Karpas-422 (cell line): ENCODE measurements at regions not wholly inside any gene's neighbourhood (a gene's known extent, or its start where the extent isn't known, plus 50 kb on each side); places are given as distances from the start of the nearest gene placed in this dataset.

Source experiments
- DNase-seq: peaks from one replicate; pipeline ENCODE4 v3.0.0-alpha.2; 2015
- H2AFZ ChIP-seq: fragments of 200-600 bp; sonication (generic); 2 replicates; pipeline ENCODE4 v1.6.1; 2014; ENCODE audit warnings: antibody characterized with exemption, low read length, mixed read lengths
- H3K27ac ChIP-seq: fragments of 200-600 bp; sonication (generic); 2 replicates; pipeline ENCODE4 v1.5.1; 2014; ENCODE audit warnings: mild to moderate bottlenecking, low read length, moderate library complexity
- H3K27me3 ChIP-seq: fragments of 200-600 bp; sonication (generic); 2 replicates; pipeline ENCODE4 v1.6.1; 2014; ENCODE audit warnings: low read length, mixed read lengths
- H3K36me3 ChIP-seq: fragments of 200-600 bp; sonication (generic); 2 replicates; pipeline ENCODE4 v1.6.1; 2014; ENCODE audit warnings: low read length, mixed read lengths; ENCODE audit not compliant: insufficient read depth
- H3K4me1 ChIP-seq: fragments of 200-600 bp; sonication (generic); 2 replicates; pipeline ENCODE4 v1.6.1; 2014; ENCODE audit warnings: mild to moderate bottlenecking, low read length, mixed read lengths
- H3K4me2 ChIP-seq: fragments of 200-600 bp; sonication (generic); 2 replicates; pipeline ENCODE4 v1.6.1; 2014; ENCODE audit warnings: low read length, low read depth, mild to moderate bottlenecking; ENCODE audit not compliant: poor library complexity, severe bottlenecking
- H3K4me3 ChIP-seq: fragments of 200-600 bp; sonication (generic); 2 replicates; pipeline ENCODE4 v1.5.1; 2014; ENCODE audit warnings: mild to moderate bottlenecking, antibody characterized with exemption, low read length, mixed read lengths
- H3K79me2 ChIP-seq: fragments of 200-600 bp; sonication (generic); 2 replicates; pipeline ENCODE4 v1.6.1; 2014; ENCODE audit warnings: mild to moderate bottlenecking, low read length, mixed read lengths
- H3K9ac ChIP-seq: fragments of 200-600 bp; sonication (generic); 2 replicates; pipeline ENCODE4 v1.6.0; 2014; ENCODE audit warnings: low read length
- H3K9me2 ChIP-seq: fragments of 200-600 bp; sonication (generic), shearing (Covaris generic); replicated peaks from 2 replicates; pipeline ENCODE4 v1.6.0; 2014; ENCODE audit warnings: mild to moderate bottlenecking, low read length, moderate library complexity; ENCODE audit not compliant: insufficient read depth
- H3K9me3 ChIP-seq: fragments of 300-700, 200-600 bp; sonication (generic); 2 replicates; pipeline ENCODE4 v1.6.1; 2014; ENCODE audit warnings: low read length, mixed read lengths
- H4K20me1 ChIP-seq: fragments of 200-600 bp; sonication (generic); 2 replicates; pipeline ENCODE4 v1.6.1; 2014; ENCODE audit warnings: mild to moderate bottlenecking, antibody characterized with exemption, low read length, low read depth; ENCODE audit not compliant: insufficient read depth

- no peaks in the 10 kb centered on the region for H3K9me2 ChIP-seq
- no peaks in the 10 kb centered on the region for H3K27me3 ChIP-seq
- peak; percentile 43 for DNase-seq
- H3K9me3 ChIP-seq: no peaks in the 10 kb centered on the region
- no peak overlapping the region for H3K27ac ChIP-seq
- H3K36me3 ChIP-seq: no peaks in the 10 kb centered on the region
- no peaks in the 10 kb centered on the region for H3K79me2 ChIP-seq
- H4K20me1 ChIP-seq: no peaks in the 10 kb centered on the region
- no peak overlapping the region for H3K4me2 ChIP-seq
- no peak overlapping the region for H2AFZ ChIP-seq
- H3K9ac ChIP-seq: no peak overlapping the region
- H3K4me3 ChIP-seq: no peak overlapping the region
- peaks cover 5% of the 10 kb centered on the region; the same call in 1 of the 2 replicates for H3K4me1 ChIP-seq
These were observed 55.7 kb upstream of the ACADM start for GRCh38 chr1:75668813-75669212.

GRCh38 chr1:75671708-75672107, 52.8 kb upstream of the ACADM start:
- H3K4me2 ChIP-seq: no peak overlapping the region
- no peaks in the 10 kb centered on the region for H3K79me2 ChIP-seq
- H3K27ac ChIP-seq: no peak overlapping the region
- no peaks in the 10 kb centered on the region for H3K9me3 ChIP-seq
- H3K4me1 ChIP-seq: peaks cover 5% of the 10 kb centered on the region; the same call in 1 of the 2 replicates
- H4K20me1 ChIP-seq: no peaks in the 10 kb centered on the region
- H3K4me3 ChIP-seq: no peak overlapping the region
- no peak overlapping the region for H3K9ac ChIP-seq
- H3K9me2 ChIP-seq: no peaks in the 10 kb centered on the region
- H3K27me3 ChIP-seq: no peaks in the 10 kb centered on the region
- H2AFZ ChIP-seq: 0 out of 2 replicates have a peak overlapping the region, but pooled peaks have one; percentile 34
- no peaks in the 10 kb centered on the region for H3K36me3 ChIP-seq
- DNase-seq: no peak

- H3K36me3 ChIP-seq: no peaks in the 10 kb centered on the region
- no peak overlapping the region for H3K9ac ChIP-seq
- H3K27ac ChIP-seq: no peak overlapping the region
- no peak overlapping the region for H3K4me3 ChIP-seq
- no peaks in the 10 kb centered on the region for H4K20me1 ChIP-seq
- DNase-seq: no peak
- no peaks in the 10 kb centered on the region for H3K9me3 ChIP-seq
- no peaks in the 10 kb centered on the region for H3K9me2 ChIP-seq
- no peaks in the 10 kb centered on the region for H3K27me3 ChIP-seq
- H2AFZ ChIP-seq: no peak overlapping the region
- H3K4me1 ChIP-seq: peaks cover 5% of the 10 kb centered on the region; the same call in 1 of the 2 replicates
- no peaks in the 10 kb centered on the region for H3K79me2 ChIP-seq
- no peak overlapping the region for H3K4me2 ChIP-seq
These were observed 52.4 kb upstream of the ACADM start for GRCh38 chr1:75672108-75672507.

GRCh38 chr1:75672528-75673393, 51.7 kb upstream of the ACADM start:
- Histone ChIP-seq H3K9ac (no peak overlapping the region), H3K4me2 (no peak overlapping the region), H3K79me2 (no peaks in the 10 kb centered on the region)

GRCh38 chr1:75673399-75673798, 51.1 kb upstream of the ACADM start:
- no peak overlapping the region for H2AFZ ChIP-seq
- no peak for DNase-seq
- H3K27me3 ChIP-seq: no peaks in the 10 kb centered on the region
- H3K79me2 ChIP-seq: no peaks in the 10 kb centered on the region
- H3K27ac ChIP-seq: no peak overlapping the region
- H3K4me2 ChIP-seq: no peak overlapping the region
- H3K9ac ChIP-seq: no peak overlapping the region
- no peaks in the 10 kb centered on the region for H3K36me3 ChIP-seq
- no peaks in the 10 kb centered on the region for H4K20me1 ChIP-seq
- H3K9me3 ChIP-seq: no peaks in the 10 kb centered on the region
- peaks cover 5% of the 10 kb centered on the region; the same call in 1 of the 2 replicates for H3K4me1 ChIP-seq
- H3K9me2 ChIP-seq: no peaks in the 10 kb centered on the region
- H3K4me3 ChIP-seq: no peak overlapping the region

More at GRCh38 chr1:75672528-75673393, 51.7 kb upstream of the ACADM start:
- no peak for DNase-seq
- peaks cover 5% of the 10 kb centered on the region; the same call in 1 of the 2 replicates for H3K4me1 ChIP-seq
- no peak overlapping the region for H3K27ac ChIP-seq
- no peaks in the 10 kb centered on the region for H3K27me3 ChIP-seq
- H3K9me3 ChIP-seq: no peaks in the 10 kb centered on the region
- no peak overlapping the region for H2AFZ ChIP-seq
- no peak overlapping the region for H3K4me3 ChIP-seq
- no peaks in the 10 kb centered on the region for H3K36me3 ChIP-seq
- no peaks in the 10 kb centered on the region for H3K9me2 ChIP-seq
- H4K20me1 ChIP-seq: no peaks in the 10 kb centered on the region

- no peak overlapping the region for H3K4me2 ChIP-seq
- no peaks in the 10 kb centered on the region for H3K9me3 ChIP-seq
- no peaks in the 10 kb centered on the region for H3K36me3 ChIP-seq
- H3K27ac ChIP-seq: no peak overlapping the region
- H3K79me2 ChIP-seq: no peaks in the 10 kb centered on the region
- no peak overlapping the region for H2AFZ ChIP-seq
- DNase-seq: no peak
- no peaks in the 10 kb centered on the region for H4K20me1 ChIP-seq
- H3K4me3 ChIP-seq: no peak overlapping the region
- no peaks in the 10 kb centered on the region for H3K27me3 ChIP-seq
- H3K9me2 ChIP-seq: no peaks in the 10 kb centered on the region
- H3K9ac ChIP-seq: no peak overlapping the region
- H3K4me1 ChIP-seq: peaks cover 5% of the 10 kb centered on the region; the same call in 1 of the 2 replicates
These were observed 50.6 kb upstream of the ACADM start for GRCh38 chr1:75673885-75674284.
